ENCODE measurements at regions not wholly inside any gene's neighbourhood (a gene's known extent, or its start where the extent isn't known, plus 50 kb on each side); places are given as distances from the start of the nearest gene placed in this dataset.

GRCh38 chr11:45481026-45481425, 184.4 kb downstream of the CHST1 start:
- DNase-seq (no peak), ATAC-seq (no peak)
- no peak overlapping the region for H3K27ac ChIP-seq
- no peaks in the 10 kb centered on the region for H3K9me3 ChIP-seq
- H3K4me1 ChIP-seq, result no peaks in the 10 kb centered on the region
- peaks cover 0 to 40% (median 8%) of the 10 kb centered on the region in 9 donors for H3K27me3 ChIP-seq
- intact Hi-C loops (cut with DNase I), result no loop called here
- TF ChIP-seq POLR2A (IDR thresholded peaks at IDR 0.05), result no peak
- no peak for TF ChIP-seq CTCF (IDR thresholded peaks at IDR 0.05)
- H3K36me3 ChIP-seq, result no peaks in the 10 kb centered on the region
- WGBS, 4 donors, result 67 to 73% (median 69%) methylated on average over 3 of the region's 3 CpGs
- no peak overlapping the region for H3K4me3 ChIP-seq

- no peak for TF ChIP-seq POLR2A (IDR thresholded peaks at IDR 0.05)
- TF ChIP-seq CTCF (IDR thresholded peaks at IDR 0.05), result no peak
- H3K36me3 ChIP-seq, result no peaks in the 10 kb centered on the region
- intact Hi-C loops (cut with DNase I), result no loop called here
- H3K4me1 ChIP-seq, result no peaks in the 10 kb centered on the region
- H3K27me3 ChIP-seq, result peaks cover 0 to 23% (median 4%) of the 10 kb centered on the region in 9 donors
- no peak overlapping the region for H3K4me3 ChIP-seq
- H3K9me3 ChIP-seq, result no peaks in the 10 kb centered on the region
- no peak for DNase-seq
- no peak for ATAC-seq
- H3K27ac ChIP-seq, result no peak overlapping the region
- WGBS, 4 donors, result 88 to 100% (median 91%) methylated on average over 1 of the region's 1 CpG
Observed at GRCh38 chr11:45477588-45477987, 187.8 kb downstream of the CHST1 start.

- Histone ChIP-seq H3K27ac (no peak overlapping the region), H3K27me3 (peaks cover 0 to 13% (median 0%) of the 10 kb centered on the region in 9 donors), H3K4me1 (no peaks in the 10 kb centered on the region), H3K36me3 (no peaks in the 10 kb centered on the region), H3K9me3 (no peaks in the 10 kb centered on the region), H3K4me3 (no peak overlapping the region)
- intact Hi-C loops (cut with DNase I), result no loop called here
- TF ChIP-seq CTCF (IDR thresholded peaks at IDR 0.05), result no peak
- 94 to 95% (median 94%) methylated on average over 2 of the region's 2 CpGs for WGBS, 4 donors
- ATAC-seq (no peak), DNase-seq (no peak)
Observed at GRCh38 chr11:45476126-45476525, 189.3 kb downstream of the CHST1 start.

- TF ChIP-seq POLR2A (IDR thresholded peaks at IDR 0.05), result no peak
- no peak for TF ChIP-seq CTCF (IDR thresholded peaks at IDR 0.05)
- H3K27ac ChIP-seq, result no peak overlapping the region
- no peak overlapping the region for H3K4me3 ChIP-seq
- no peaks in the 10 kb centered on the region for H3K9me3 ChIP-seq
- peaks cover 0 to 9% (median 0%) of the 10 kb centered on the region in 9 donors for H3K27me3 ChIP-seq
- no peak for ATAC-seq
- WGBS, 4 donors, result 75 to 88% (median 76%) methylated on average over 2 of the region's 2 CpGs; no CpG with 5 or more reads in 1 of the 4 donors
- peaks cover 0 to 5% (median 0%) of the 10 kb centered on the region in 12 donors for H3K4me1 ChIP-seq
- intact Hi-C loops (cut with DNase I), result no loop called here
- H3K36me3 ChIP-seq, result no peaks in the 10 kb centered on the region
- no peak for DNase-seq
Observed at GRCh38 chr11:45475173-45475572, 189.0 kb upstream of the SYT13 start.

Measured in heart left ventricle (tissue), 16 donors.